ENCODE measurements at regions not wholly inside any gene's neighbourhood (a gene's known extent, or its start where the extent isn't known, plus 50 kb on each side); places are given as distances from the start of the nearest gene placed in this dataset.

DNA sequence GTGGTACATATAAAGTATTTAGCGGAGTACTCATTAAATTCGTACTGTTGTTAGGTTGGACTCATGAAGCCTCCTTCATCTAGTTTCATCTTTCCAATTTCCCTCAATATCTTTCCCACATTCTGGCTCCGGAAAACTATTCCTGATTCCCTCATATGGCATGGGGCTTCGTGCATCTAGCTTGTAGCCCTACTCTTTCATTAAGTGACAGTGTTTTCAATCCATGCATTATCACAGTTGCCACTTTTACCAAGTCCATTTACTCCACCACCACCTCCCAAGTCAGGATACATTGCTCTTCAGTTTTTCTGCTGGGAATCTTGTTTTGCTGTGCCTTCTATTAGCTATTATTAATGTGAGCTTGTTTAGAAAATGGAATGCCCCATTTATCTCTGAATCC lies 1032.1 kb upstream of the RBFOX1 start:
- no peak for TF ChIP-seq NFIC (IDR thresholded peaks at IDR 0.05)
- TF ChIP-seq EGR1 (IDR thresholded peaks at IDR 0.05), result no peak
- TF ChIP-seq TAF1 (IDR thresholded peaks at IDR 0.05; ENCODE audit: low read depth), result no peak
- TF ChIP-seq TEAD4 (IDR thresholded peaks at IDR 0.05), result no peak
- TF ChIP-seq, protein P1, sequence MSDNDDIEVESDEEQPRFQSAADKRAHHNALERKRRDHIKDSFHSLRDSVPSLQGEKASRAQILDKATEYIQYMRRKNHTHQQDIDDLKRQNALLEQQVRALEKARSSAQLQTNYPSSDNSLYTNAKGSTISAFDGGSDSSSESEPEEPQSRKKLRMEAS (IDR thresholded peaks at IDR 0.05), result no peak
- TF ChIP-seq, protein P2, sequence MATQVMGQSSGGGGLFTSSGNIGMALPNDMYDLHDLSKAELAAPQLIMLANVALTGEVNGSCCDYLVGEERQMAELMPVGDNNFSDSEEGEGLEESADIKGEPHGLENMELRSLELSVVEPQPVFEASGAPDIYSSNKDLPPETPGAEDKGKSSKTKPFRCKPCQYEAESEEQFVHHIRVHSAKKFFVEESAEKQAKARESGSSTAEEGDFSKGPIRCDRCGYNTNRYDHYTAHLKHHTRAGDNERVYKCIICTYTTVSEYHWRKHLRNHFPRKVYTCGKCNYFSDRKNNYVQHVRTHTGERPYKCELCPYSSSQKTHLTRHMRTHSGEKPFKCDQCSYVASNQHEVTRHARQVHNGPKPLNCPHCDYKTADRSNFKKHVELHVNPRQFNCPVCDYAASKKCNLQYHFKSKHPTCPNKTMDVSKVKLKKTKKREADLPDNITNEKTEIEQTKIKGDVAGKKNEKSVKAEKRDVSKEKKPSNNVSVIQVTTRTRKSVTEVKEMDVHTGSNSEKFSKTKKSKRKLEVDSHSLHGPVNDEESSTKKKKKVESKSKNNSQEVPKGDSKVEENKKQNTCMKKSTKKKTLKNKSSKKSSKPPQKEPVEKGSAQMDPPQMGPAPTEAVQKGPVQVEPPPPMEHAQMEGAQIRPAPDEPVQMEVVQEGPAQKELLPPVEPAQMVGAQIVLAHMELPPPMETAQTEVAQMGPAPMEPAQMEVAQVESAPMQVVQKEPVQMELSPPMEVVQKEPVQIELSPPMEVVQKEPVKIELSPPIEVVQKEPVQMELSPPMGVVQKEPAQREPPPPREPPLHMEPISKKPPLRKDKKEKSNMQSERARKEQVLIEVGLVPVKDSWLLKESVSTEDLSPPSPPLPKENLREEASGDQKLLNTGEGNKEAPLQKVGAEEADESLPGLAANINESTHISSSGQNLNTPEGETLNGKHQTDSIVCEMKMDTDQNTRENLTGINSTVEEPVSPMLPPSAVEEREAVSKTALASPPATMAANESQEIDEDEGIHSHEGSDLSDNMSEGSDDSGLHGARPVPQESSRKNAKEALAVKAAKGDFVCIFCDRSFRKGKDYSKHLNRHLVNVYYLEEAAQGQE (IDR thresholded peaks at IDR 0.05; ENCODE audit: low read depth), result no peak
- no peak for TF ChIP-seq CREB1 (IDR thresholded peaks at IDR 0.05; ENCODE audit: low read depth)
- no peak for TF ChIP-seq CEBPB (IDR thresholded peaks at IDR 0.05)
- no peak for TF ChIP-seq EP300 (IDR thresholded peaks at IDR 0.05; ENCODE audit: borderline replicate concordance)
- TF ChIP-seq, protein P3, sequence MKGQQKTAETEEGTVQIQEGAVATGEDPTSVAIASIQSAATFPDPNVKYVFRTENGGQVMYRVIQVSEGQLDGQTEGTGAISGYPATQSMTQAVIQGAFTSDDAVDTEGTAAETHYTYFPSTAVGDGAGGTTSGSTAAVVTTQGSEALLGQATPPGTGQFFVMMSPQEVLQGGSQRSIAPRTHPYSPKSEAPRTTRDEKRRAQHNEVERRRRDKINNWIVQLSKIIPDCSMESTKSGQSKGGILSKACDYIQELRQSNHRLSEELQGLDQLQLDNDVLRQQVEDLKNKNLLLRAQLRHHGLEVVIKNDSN (IDR thresholded peaks at IDR 0.05), result no peak
- TF ChIP-seq RAD21 (IDR thresholded peaks at IDR 0.05; ENCODE audit: low read depth), result no peak
- TF ChIP-seq YY1 (IDR thresholded peaks at IDR 0.05; ENCODE audit: low read depth), result no peak

Data from Ishikawa (cell line).